GM12874 (cell line): ENCODE measurements at regions not wholly inside any gene's neighbourhood (a gene's known extent, or its start where the extent isn't known, plus 50 kb on each side); places are given as distances from the start of the nearest gene placed in this dataset.

Source experiments
- CTCF ChIP-seq: IDR thresholded peaks from 2 replicates; pipeline ENCODE4 v1.5.1; 2011; ENCODE audit warnings: low read depth, mild to moderate bottlenecking, control low read depth, low read length, moderate library complexity; ENCODE audit not compliant: insufficient read depth

GRCh38 chr18:22694954-22695353 is 238.2 kb upstream of the RBBP8 start:
- no peak for TF ChIP-seq CTCF

DNA sequence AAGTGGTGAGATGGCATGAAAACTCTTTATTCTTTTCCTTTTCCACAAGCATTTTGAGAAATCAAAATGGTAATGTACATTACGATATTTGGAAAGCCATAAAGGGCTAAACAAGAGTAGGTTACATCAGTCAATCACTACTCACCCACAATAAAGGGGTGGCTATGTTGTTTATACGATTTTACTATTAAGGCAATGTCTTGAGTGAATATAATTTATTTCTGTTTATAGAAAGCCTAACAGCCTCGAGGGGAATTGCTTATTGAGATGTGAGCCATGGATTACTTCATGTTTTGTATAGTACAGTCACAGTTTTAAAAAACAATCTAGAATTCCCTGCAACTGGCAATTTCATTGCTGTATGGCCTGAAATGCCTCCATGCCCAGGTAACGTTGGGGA is 237.5 kb upstream of the RBBP8 start:
- TF ChIP-seq CTCF: no peak

DNA sequence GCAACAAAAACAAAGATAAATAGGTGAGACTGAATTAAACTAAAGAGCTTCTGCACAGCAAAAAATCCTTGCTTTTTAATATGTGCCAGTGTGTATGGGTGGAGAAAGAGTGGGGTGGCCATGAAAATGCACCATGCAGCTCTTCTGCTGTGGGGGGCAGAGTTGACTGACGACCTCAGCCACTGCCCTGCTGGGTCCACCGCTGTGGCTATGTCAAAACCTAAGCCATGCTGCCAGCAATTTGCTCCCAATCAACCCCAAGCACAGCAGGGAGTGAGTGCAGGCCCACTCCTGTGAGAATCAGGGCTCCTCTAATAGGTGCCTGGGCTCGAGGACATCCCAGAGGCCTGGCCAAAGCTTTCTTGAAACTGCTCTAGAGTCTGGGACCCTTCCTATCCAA is 235.6 kb upstream of the RBBP8 start:
- TF ChIP-seq CTCF: no peak

- no peak for TF ChIP-seq CTCF
These were observed 234.4 kb upstream of the RBBP8 start for GRCh38 chr18:22698711-22699110.

DNA sequence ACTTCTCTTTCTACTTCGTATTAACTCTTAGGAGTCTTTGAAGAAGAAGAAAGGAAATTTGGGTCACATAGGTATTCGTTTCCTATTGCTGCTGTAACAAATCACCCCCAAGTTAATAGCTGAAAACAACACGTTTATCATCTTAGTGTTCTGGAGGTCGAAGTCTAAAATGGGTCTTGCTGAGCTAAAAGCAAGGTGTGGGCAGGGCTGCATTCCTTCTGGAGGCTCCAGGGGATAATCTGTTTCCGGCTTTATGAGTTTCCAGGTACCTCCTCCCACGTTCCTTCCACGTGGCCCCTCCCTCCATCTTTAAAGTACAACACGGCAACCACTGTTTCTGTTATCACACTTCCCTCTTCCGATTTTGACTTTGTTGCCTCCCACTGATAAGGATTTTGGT is 233.5 kb upstream of the RBBP8 start:
- TF ChIP-seq CTCF: no peak

- TF ChIP-seq CTCF: no peak
These were observed 232.2 kb upstream of the RBBP8 start for GRCh38 chr18:22700920-22701319.

DNA sequence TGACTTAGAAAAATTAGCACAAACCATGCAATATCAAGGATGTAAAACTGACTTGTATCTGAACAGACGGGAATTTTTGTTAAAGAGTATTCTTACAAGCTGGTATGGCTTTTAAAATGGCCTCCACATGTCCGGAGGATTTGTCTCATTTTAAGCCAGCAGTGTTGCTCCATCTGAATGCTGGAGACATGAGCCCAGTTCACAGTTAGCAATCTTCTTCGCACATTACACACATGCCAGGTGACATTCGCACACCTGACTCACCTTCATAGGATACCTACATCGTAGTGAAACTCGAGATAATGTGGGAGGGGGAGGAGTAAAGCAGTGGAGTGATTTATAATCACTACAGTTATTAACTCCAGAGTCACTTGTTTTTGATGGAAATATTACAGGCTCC is 231.8 kb upstream of the RBBP8 start:
- TF ChIP-seq CTCF: no peak

- TF ChIP-seq CTCF: no peak
These were observed 231.3 kb upstream of the RBBP8 start for GRCh38 chr18:22701795-22702194.
